Vagina (tissue), 2 donors: ENCODE measurements at regions not wholly inside any gene's neighbourhood (a gene's known extent, or its start where the extent isn't known, plus 50 kb on each side); places are given as distances from the start of the nearest gene placed in this dataset.

Source experiments
- CTCF ChIP-seq, 3 experiments: fragments of 450-650 bp in 2 of 3; fragments of 200-600 bp in 1 of 3; sonication (generic) in 1 of 3; IDR thresholded peaks; one replicate each; pipeline ENCODE4 v1.5.1; 2017 to 2019; ENCODE audit warnings: antibody characterized with exemption in 3 of 3, mild to moderate bottlenecking in 2 of 3, moderate library complexity in 2 of 3
- POLR2A ChIP-seq, 2 donors: fragments of 450-650 bp; IDR thresholded peaks; one replicate each; pipeline ENCODE4 v1.6.1; 2017; ENCODE audit warnings: antibody characterized with exemption in 2 of 2, mild to moderate bottlenecking in 2 of 2, moderate library complexity in 2 of 2

GRCh38 chrX:127726227-127726626 lies 326.0 kb downstream of the ACTRT1 start:
- no peak for TF ChIP-seq CTCF (IDR thresholded peaks at IDR 0.05)
- TF ChIP-seq POLR2A (IDR thresholded peaks at IDR 0.05): no peak
